ENCODE measurements at regions not wholly inside any gene's neighbourhood (a gene's known extent, or its start where the extent isn't known, plus 50 kb on each side); places are given as distances from the start of the nearest gene placed in this dataset.

- TF ChIP-seq, protein P1, sequence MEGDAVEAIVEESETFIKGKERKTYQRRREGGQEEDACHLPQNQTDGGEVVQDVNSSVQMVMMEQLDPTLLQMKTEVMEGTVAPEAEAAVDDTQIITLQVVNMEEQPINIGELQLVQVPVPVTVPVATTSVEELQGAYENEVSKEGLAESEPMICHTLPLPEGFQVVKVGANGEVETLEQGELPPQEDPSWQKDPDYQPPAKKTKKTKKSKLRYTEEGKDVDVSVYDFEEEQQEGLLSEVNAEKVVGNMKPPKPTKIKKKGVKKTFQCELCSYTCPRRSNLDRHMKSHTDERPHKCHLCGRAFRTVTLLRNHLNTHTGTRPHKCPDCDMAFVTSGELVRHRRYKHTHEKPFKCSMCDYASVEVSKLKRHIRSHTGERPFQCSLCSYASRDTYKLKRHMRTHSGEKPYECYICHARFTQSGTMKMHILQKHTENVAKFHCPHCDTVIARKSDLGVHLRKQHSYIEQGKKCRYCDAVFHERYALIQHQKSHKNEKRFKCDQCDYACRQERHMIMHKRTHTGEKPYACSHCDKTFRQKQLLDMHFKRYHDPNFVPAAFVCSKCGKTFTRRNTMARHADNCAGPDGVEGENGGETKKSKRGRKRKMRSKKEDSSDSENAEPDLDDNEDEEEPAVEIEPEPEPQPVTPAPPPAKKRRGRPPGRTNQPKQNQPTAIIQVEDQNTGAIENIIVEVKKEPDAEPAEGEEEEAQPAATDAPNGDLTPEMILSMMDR (IDR thresholded peaks at IDR 0.05; ENCODE audit: poor library complexity) = no peak
- TF ChIP-seq EZH2 (IDR thresholded peaks at IDR 0.05; ENCODE audit: borderline replicate concordance) (no peak), EZH2phosphoT487 (IDR thresholded peaks at IDR 0.05; ENCODE audit: low read depth, severe bottlenecking, unreplicated experiment) (no peak)
Observed at GRCh38 chr4:151953795-151954372, 193.1 kb upstream of the GATB start.

Data from hepatocyte (in vitro differentiated cells).